ENCODE measurements at regions not wholly inside any gene's neighbourhood (a gene's known extent, or its start where the extent isn't known, plus 50 kb on each side); places are given as distances from the start of the nearest gene placed in this dataset.

- no peak for TF ChIP-seq ZNF462 (CRISPR knock-in tag; IDR thresholded peaks at IDR 0.05)
- TF ChIP-seq, protein P1, sequence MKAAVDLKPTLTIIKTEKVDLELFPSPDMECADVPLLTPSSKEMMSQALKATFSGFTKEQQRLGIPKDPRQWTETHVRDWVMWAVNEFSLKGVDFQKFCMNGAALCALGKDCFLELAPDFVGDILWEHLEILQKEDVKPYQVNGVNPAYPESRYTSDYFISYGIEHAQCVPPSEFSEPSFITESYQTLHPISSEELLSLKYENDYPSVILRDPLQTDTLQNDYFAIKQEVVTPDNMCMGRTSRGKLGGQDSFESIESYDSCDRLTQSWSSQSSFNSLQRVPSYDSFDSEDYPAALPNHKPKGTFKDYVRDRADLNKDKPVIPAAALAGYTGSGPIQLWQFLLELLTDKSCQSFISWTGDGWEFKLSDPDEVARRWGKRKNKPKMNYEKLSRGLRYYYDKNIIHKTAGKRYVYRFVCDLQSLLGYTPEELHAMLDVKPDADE (IDR thresholded peaks at IDR 0.05) = no peak
- no peak for TF ChIP-seq NANOG (IDR thresholded peaks at IDR 0.05; ENCODE audit: borderline replicate concordance)
- TF ChIP-seq ZNF114 (CRISPR knock-in tag; IDR thresholded peaks at IDR 0.05) = no peak
- TF ChIP-seq EZH2 (IDR thresholded peaks at IDR 0.05; ENCODE audit: low read depth, unreplicated experiment) = no peak
Measured at GRCh38 chr10:85147346-85148250, 819.2 kb downstream of the CCSER2 start (continued).

Data from GM23338 (cell line).